ENCODE measurements at regions not wholly inside any gene's neighbourhood (a gene's known extent, or its start where the extent isn't known, plus 50 kb on each side); places are given as distances from the start of the nearest gene placed in this dataset.
A peak's percentile ranks its signal among the peaks of the same experiment; 100 is the strongest.
"Not testable (repeated sequence)": the region's sequence is repeated elsewhere in the genome, so short reads cannot be mapped to it uniquely, and the experiment has no call there.

DNA sequence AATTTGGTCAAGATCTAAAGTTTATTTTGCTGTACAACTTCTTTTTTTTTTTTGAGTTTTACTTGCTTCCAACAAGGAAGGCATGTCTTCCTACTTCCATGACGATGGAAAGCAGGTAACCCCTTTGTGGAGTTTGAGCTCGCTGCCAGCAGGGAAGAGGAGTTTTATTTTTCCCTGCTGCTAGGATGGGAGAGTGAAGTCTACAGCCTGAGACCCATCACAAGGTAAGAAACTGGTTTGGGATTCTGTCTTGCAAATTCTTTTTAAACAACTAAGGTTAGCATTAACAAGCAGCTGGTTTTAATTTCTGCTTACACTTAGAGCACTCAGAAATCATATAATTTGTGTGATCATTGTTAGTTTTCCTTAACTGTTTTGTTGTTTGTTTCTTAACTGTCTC is 108.0 kb upstream of the MAP3K4 start:
- no peaks in the 10 kb centered on the region for H3K27me3 ChIP-seq (ENCODE audit: control insufficient read depth, insufficient read depth, low read length, poor library complexity, severe bottlenecking)
- peaks cover 14% of the 10 kb centered on the region for H3K9me3 ChIP-seq (ENCODE audit: control insufficient read depth, low read length)
- peaks cover 12% of the 10 kb centered on the region for H3K9me3 Mint-ChIP-seq
- H3K4me3 ChIP-seq (ENCODE audit: low read length), result peak overlapping the region; percentile 97
- peaks cover 36% of the 10 kb centered on the region for H3K4me1 Mint-ChIP-seq
- peak overlapping the region; percentile 99 for H3K9ac ChIP-seq (ENCODE audit: extremely low read depth, low read length, poor library complexity, severe bottlenecking)
- peak overlapping the region; percentile 90 for H3K4me3 Mint-ChIP-seq
- peak overlapping the region; percentile 96 for H3K27ac Mint-ChIP-seq
- H3K4me1 ChIP-seq (ENCODE audit: control insufficient read depth, insufficient read depth, low read length), result peaks cover 14% of the 10 kb centered on the region
- peak overlapping the region; percentile 1 for H3K27ac ChIP-seq (ENCODE audit: low read depth, low read length)
- 23 to 37% methylated on average over 2 of the region's 2 CpGs for WGBS, 2 experiments (ENCODE audit: insufficient coverage in 1 of 2, insufficient read length in 1 of 2)
- H3K27me3 Mint-ChIP-seq (ENCODE audit: insufficient read depth), result no peaks in the 10 kb centered on the region
- DNase-seq, result no peak
- H3K36me3 ChIP-seq (ENCODE audit: control insufficient read depth, insufficient read depth, low read length), result peaks cover 29% of the 10 kb centered on the region
- TF ChIP-seq, protein P1, sequence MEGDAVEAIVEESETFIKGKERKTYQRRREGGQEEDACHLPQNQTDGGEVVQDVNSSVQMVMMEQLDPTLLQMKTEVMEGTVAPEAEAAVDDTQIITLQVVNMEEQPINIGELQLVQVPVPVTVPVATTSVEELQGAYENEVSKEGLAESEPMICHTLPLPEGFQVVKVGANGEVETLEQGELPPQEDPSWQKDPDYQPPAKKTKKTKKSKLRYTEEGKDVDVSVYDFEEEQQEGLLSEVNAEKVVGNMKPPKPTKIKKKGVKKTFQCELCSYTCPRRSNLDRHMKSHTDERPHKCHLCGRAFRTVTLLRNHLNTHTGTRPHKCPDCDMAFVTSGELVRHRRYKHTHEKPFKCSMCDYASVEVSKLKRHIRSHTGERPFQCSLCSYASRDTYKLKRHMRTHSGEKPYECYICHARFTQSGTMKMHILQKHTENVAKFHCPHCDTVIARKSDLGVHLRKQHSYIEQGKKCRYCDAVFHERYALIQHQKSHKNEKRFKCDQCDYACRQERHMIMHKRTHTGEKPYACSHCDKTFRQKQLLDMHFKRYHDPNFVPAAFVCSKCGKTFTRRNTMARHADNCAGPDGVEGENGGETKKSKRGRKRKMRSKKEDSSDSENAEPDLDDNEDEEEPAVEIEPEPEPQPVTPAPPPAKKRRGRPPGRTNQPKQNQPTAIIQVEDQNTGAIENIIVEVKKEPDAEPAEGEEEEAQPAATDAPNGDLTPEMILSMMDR (conservative IDR thresholded peaks at IDR 0.05), result no peak
- peaks cover 29% of the 10 kb centered on the region for H3K36me3 Mint-ChIP-seq (ENCODE audit: low read depth)

DNA sequence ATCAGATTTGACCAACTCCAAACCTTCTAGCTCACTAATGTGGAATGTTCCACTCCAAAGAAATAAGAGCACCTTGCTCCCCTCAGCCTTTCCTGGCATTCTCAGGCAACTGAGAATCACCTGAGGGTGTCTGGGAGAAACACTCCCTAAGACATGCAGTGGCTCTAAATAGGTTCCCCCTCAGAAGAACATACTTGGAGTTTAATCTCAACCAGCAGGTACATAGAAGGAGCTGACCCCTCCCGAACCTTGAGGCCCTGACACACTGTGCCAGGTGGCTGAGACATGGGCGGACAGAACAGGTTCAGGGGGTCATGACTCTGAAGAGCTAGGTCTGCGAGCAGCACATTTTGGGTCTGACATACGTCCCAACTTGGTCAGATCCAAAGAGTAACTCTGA is 107.6 kb upstream of the MAP3K4 start:
- peaks cover 13% of the 10 kb centered on the region for H3K9me3 Mint-ChIP-seq
- peaks cover 14% of the 10 kb centered on the region for H3K9me3 ChIP-seq (ENCODE audit: control insufficient read depth, low read length)
- peaks cover 14% of the 10 kb centered on the region for H3K4me1 ChIP-seq (ENCODE audit: control insufficient read depth, insufficient read depth, low read length)
- peaks cover 34% of the 10 kb centered on the region for H3K36me3 Mint-ChIP-seq (ENCODE audit: low read depth)
- peaks cover 40% of the 10 kb centered on the region for H3K4me1 Mint-ChIP-seq
- 27 to 61% methylated on average over 4 of the region's 4 CpGs for WGBS, 2 experiments (ENCODE audit: insufficient coverage in 1 of 2, insufficient read length in 1 of 2)
- peak overlapping the region; percentile 46 for H3K27ac ChIP-seq (ENCODE audit: low read depth, low read length)
- TF ChIP-seq, protein P1 (conservative IDR thresholded peaks at IDR 0.05), result no peak
- peak; percentile 56 for DNase-seq
- peak overlapping the region; percentile 90 for H3K4me3 Mint-ChIP-seq
- H3K4me3 ChIP-seq (ENCODE audit: low read length), result peak overlapping the region; percentile 97
- peak overlapping the region; percentile 99 for H3K9ac ChIP-seq (ENCODE audit: extremely low read depth, low read length, poor library complexity, severe bottlenecking)
- peaks cover 34% of the 10 kb centered on the region for H3K36me3 ChIP-seq (ENCODE audit: control insufficient read depth, insufficient read depth, low read length)
- peak overlapping the region; percentile 96 for H3K27ac Mint-ChIP-seq
- no peaks in the 10 kb centered on the region for H3K27me3 Mint-ChIP-seq (ENCODE audit: insufficient read depth)
- H3K27me3 ChIP-seq (ENCODE audit: control insufficient read depth, insufficient read depth, low read length, poor library complexity, severe bottlenecking), result no peaks in the 10 kb centered on the region

DNA sequence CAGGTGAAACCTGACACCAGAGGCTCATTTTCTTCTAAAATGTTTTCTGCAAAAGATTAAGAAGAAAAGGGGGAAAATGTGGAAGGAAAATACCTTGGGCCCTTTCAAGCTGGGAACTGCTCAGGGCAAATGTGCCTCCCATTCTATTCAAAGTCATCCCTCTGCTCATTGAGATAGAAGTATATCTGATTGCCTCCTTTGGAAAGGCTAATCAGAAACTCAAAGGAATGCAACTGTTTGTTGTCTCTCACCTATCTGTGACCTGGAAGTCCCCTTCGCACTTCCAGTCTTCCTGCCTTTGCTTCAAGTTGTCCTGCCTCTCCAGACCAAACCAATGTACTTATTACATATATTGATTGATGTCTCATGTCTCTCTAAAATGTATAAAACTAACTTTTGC is 102.4 kb upstream of the MAP3K4 start:
- WGBS, 2 experiments (ENCODE audit: insufficient coverage in 1 of 2, insufficient read length in 1 of 2), result 23% methylated on average over 1 of the region's 1 CpG; no CpG with 5 or more reads in 1 of the 2 experiments
- H3K36me3 ChIP-seq (ENCODE audit: control insufficient read depth, insufficient read depth, low read length), result peaks cover 61% of the 10 kb centered on the region
- H3K27ac Mint-ChIP-seq, result peak overlapping the region; percentile 69

DNA sequence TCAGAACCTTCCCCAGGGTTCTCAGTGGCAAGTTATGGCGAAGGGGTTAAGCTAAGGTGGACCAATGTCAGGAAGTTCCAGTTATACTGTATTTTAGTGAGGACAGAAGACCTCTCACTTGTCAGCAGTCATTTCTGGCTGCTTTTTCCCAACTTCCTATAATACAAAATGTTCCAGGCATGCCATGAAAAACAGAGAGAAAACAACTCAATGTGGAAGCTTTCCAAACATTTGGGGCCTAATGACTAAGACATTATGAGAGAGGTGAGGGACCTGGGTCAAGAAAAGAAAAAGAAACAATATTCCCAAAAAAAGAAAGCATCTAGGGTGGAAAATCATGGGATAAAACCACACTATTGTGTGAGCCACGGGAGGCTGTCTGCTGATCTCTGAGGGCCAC is 99.9 kb upstream of the MAP3K4 start:
- Histone ChIP-seq H3K27ac (ENCODE audit: low read depth, low read length) (no peak overlapping the region), H3K4me1 (ENCODE audit: control insufficient read depth, insufficient read depth, low read length) (peaks cover 5% of the 10 kb centered on the region), H3K4me3 (ENCODE audit: low read length) (peak overlapping the region; percentile 65), H3K27me3 (ENCODE audit: control insufficient read depth, insufficient read depth, low read length, poor library complexity, severe bottlenecking) (no peaks in the 10 kb centered on the region), H3K9me3 (ENCODE audit: control insufficient read depth, low read length) (peaks cover 32% of the 10 kb centered on the region), H3K9ac (ENCODE audit: extremely low read depth, low read length, poor library complexity, severe bottlenecking) (peak overlapping the region; percentile 31), H3K36me3 (ENCODE audit: control insufficient read depth, insufficient read depth, low read length) (peaks cover 49% of the 10 kb centered on the region)
- 94 to 100% methylated on average over 1 to 2 of the region's 2 CpGs for WGBS, 2 experiments (ENCODE audit: insufficient coverage in 1 of 2, insufficient read length in 1 of 2)
- TF ChIP-seq, protein P1 (conservative IDR thresholded peaks at IDR 0.05), result no peak
- DNase-seq, result no peak
- Mint-ChIP-seq H3K36me3 (ENCODE audit: low read depth) (peaks cover 55% of the 10 kb centered on the region), H3K9me3 (peaks cover 20% of the 10 kb centered on the region), H3K27me3 (ENCODE audit: insufficient read depth) (no peaks in the 10 kb centered on the region), H3K27ac (peak overlapping the region; percentile 74), H3K4me3 (no peak overlapping the region), H3K4me1 (peaks cover 51% of the 10 kb centered on the region)

More for the DNA sequence above, 102.4 kb upstream of the MAP3K4 start:
- H3K4me1 Mint-ChIP-seq, result peaks cover 41% of the 10 kb centered on the region
- Histone ChIP-seq H3K9me3 (ENCODE audit: control insufficient read depth, low read length) (peaks cover 35% of the 10 kb centered on the region), H3K4me3 (ENCODE audit: low read length) (peak overlapping the region; percentile 97), H3K9ac (ENCODE audit: extremely low read depth, low read length, poor library complexity, severe bottlenecking) (peak overlapping the region; percentile 99)
- peak overlapping the region; percentile 90 for H3K4me3 Mint-ChIP-seq
- not testable (repeated sequence) for H3K4me1 ChIP-seq (ENCODE audit: control insufficient read depth, insufficient read depth, low read length); H3K27me3 ChIP-seq (ENCODE audit: control insufficient read depth, insufficient read depth, low read length, poor library complexity, severe bottlenecking); H3K27ac ChIP-seq (ENCODE audit: low read depth, low read length); DNase-seq; H3K27me3 Mint-ChIP-seq (ENCODE audit: insufficient read depth)
- H3K9me3 Mint-ChIP-seq, result peaks cover 23% of the 10 kb centered on the region
- peaks cover 68% of the 10 kb centered on the region for H3K36me3 Mint-ChIP-seq (ENCODE audit: low read depth)
